ENCODE measurements at regions not wholly inside any gene's neighbourhood (a gene's known extent, or its start where the extent isn't known, plus 50 kb on each side); places are given as distances from the start of the nearest gene placed in this dataset.
"Not testable (repeated sequence)": the region's sequence is repeated elsewhere in the genome, so short reads cannot be mapped to it uniquely, and the experiment has no call there.

- H3K27me3 ChIP-seq, result no peaks in the 10 kb centered on the region
- no peaks in the 10 kb centered on the region for H3K9me2 ChIP-seq (replicated peaks; ENCODE audit: insufficient read depth)
- no peak overlapping the region for H2AFZ ChIP-seq
- no peak overlapping the region for H3K4me3 ChIP-seq
- no peaks in the 10 kb centered on the region for H4K20me1 ChIP-seq (ENCODE audit: insufficient read depth, poor library complexity, severe bottlenecking)
- H3K36me3 ChIP-seq (replicated peaks; ENCODE audit: insufficient read depth, low read depth), result no peaks in the 10 kb centered on the region
- no peaks in the 10 kb centered on the region for H3K79me2 ChIP-seq
- no peak for TF ChIP-seq EZH2 (IDR thresholded peaks at IDR 0.05; ENCODE audit: borderline replicate concordance)
- TF ChIP-seq EZH2phosphoT487 (IDR thresholded peaks at IDR 0.05; ENCODE audit: low read depth, severe bottlenecking, unreplicated experiment), result no peak
- TF ChIP-seq CTCF (IDR thresholded peaks at IDR 0.05; ENCODE audit: poor library complexity), result no peak
- peaks cover 2% of the 10 kb centered on the region for H3K9me3 ChIP-seq (ENCODE audit: low read depth)
- WGBS (ENCODE audit: low lambda C conversion rate, missing lambda C conversion rate), result 7% methylated on average over 1 of the region's 1 CpG
- peak overlapping the region; percentile 94 for H3K27ac ChIP-seq
- H3K4me1 ChIP-seq (ENCODE audit: insufficient read depth), result peaks cover 29% of the 10 kb centered on the region
- peak overlapping the region; percentile 35 for H3K4me2 ChIP-seq
- DNase-seq (ENCODE audit: low spot score), result peak; percentile 76
Observed at GRCh38 chr4:128649575-128650205, 159.8 kb upstream of the JADE1 start.

GRCh38 chr4:128649161-128649560 is 160.3 kb upstream of the JADE1 start:
- no peak overlapping the region for H3K4me3 ChIP-seq
- H3K27ac ChIP-seq, result peak overlapping the region; percentile 94
- no peaks in the 10 kb centered on the region for H4K20me1 ChIP-seq (ENCODE audit: insufficient read depth, poor library complexity, severe bottlenecking)
- WGBS (ENCODE audit: low lambda C conversion rate, missing lambda C conversion rate), result 75% methylated on average over 1 of the region's 1 CpG
- H3K4me1 ChIP-seq (ENCODE audit: insufficient read depth), result peaks cover 26% of the 10 kb centered on the region
- DNase-seq (ENCODE audit: low spot score), result peak; percentile 39
- no peaks in the 10 kb centered on the region for H3K36me3 ChIP-seq (replicated peaks; ENCODE audit: insufficient read depth, low read depth)
- H3K9me2 ChIP-seq (replicated peaks; ENCODE audit: insufficient read depth), result no peaks in the 10 kb centered on the region
- no peaks in the 10 kb centered on the region for H3K9me3 ChIP-seq (ENCODE audit: low read depth)
- H2AFZ ChIP-seq, result no peak overlapping the region
- H3K27me3 ChIP-seq, result no peaks in the 10 kb centered on the region
- no peak for TF ChIP-seq EZH2 (IDR thresholded peaks at IDR 0.05; ENCODE audit: borderline replicate concordance)
- TF ChIP-seq CTCF (IDR thresholded peaks at IDR 0.05; ENCODE audit: poor library complexity), result no peak
- no peak for TF ChIP-seq EZH2phosphoT487 (IDR thresholded peaks at IDR 0.05; ENCODE audit: low read depth, severe bottlenecking, unreplicated experiment)
- H3K4me2 ChIP-seq, result peak overlapping the region; percentile 35
- no peaks in the 10 kb centered on the region for H3K79me2 ChIP-seq

- H3K9me2 ChIP-seq (replicated peaks; ENCODE audit: insufficient read depth), result no peaks in the 10 kb centered on the region
- peak overlapping the region; percentile 94 for H3K27ac ChIP-seq
- 97% methylated on average over 1 of the region's 1 CpG for WGBS (ENCODE audit: low lambda C conversion rate, missing lambda C conversion rate)
- no peak overlapping the region for H3K4me3 ChIP-seq
- peaks cover 19% of the 10 kb centered on the region for H3K4me1 ChIP-seq (ENCODE audit: insufficient read depth)
- TF ChIP-seq CTCF (IDR thresholded peaks at IDR 0.05; ENCODE audit: poor library complexity), result no peak
- no peak for TF ChIP-seq EZH2phosphoT487 (IDR thresholded peaks at IDR 0.05; ENCODE audit: low read depth, severe bottlenecking, unreplicated experiment)
- H3K4me2 ChIP-seq, result no peak overlapping the region
- DNase-seq (ENCODE audit: low spot score), result no peak
- H3K79me2 ChIP-seq, result no peaks in the 10 kb centered on the region
- no peaks in the 10 kb centered on the region for H3K9me3 ChIP-seq (ENCODE audit: low read depth)
- no peak overlapping the region for H2AFZ ChIP-seq
- H4K20me1 ChIP-seq (ENCODE audit: insufficient read depth, poor library complexity, severe bottlenecking), result no peaks in the 10 kb centered on the region
- H3K36me3 ChIP-seq (replicated peaks; ENCODE audit: insufficient read depth, low read depth), result no peaks in the 10 kb centered on the region
- no peaks in the 10 kb centered on the region for H3K27me3 ChIP-seq
Observed at GRCh38 chr4:128648021-128648420, 161.5 kb upstream of the JADE1 start.

DNA sequence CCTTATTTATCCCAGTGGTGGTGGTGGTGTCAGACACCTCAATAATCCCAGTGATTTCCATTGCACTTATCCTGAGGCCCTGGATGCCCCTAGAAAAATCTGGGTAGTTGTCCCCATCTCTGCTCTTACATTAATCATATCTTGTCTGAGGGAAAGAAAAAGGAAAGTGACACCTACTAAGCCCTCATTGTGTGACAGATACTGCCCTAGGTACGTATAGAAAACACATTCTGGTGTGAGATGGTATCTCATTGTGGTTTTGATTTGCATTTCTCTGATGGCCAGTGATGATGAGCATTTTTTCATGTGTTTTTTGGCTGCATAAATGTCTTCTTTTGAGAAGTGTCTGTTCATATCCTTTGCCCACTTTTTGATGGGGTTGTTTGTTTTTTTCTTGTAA is 162.6 kb upstream of the JADE1 start:
- H2AFZ ChIP-seq; DNase-seq (ENCODE audit: low spot score); H4K20me1 ChIP-seq (ENCODE audit: insufficient read depth, poor library complexity, severe bottlenecking); H3K9me3 ChIP-seq (ENCODE audit: low read depth); H3K27me3 ChIP-seq; H3K36me3 ChIP-seq (replicated peaks; ENCODE audit: insufficient read depth, low read depth); H3K9me2 ChIP-seq (replicated peaks; ENCODE audit: insufficient read depth); H3K4me2 ChIP-seq; H3K79me2 ChIP-seq; H3K4me3 ChIP-seq; H3K27ac ChIP-seq: not testable (repeated sequence)
- WGBS (ENCODE audit: low lambda C conversion rate, missing lambda C conversion rate), result 90% methylated on average over 1 of the region's 1 CpG
- peaks cover 14% of the 10 kb centered on the region for H3K4me1 ChIP-seq (ENCODE audit: insufficient read depth)

DNA sequence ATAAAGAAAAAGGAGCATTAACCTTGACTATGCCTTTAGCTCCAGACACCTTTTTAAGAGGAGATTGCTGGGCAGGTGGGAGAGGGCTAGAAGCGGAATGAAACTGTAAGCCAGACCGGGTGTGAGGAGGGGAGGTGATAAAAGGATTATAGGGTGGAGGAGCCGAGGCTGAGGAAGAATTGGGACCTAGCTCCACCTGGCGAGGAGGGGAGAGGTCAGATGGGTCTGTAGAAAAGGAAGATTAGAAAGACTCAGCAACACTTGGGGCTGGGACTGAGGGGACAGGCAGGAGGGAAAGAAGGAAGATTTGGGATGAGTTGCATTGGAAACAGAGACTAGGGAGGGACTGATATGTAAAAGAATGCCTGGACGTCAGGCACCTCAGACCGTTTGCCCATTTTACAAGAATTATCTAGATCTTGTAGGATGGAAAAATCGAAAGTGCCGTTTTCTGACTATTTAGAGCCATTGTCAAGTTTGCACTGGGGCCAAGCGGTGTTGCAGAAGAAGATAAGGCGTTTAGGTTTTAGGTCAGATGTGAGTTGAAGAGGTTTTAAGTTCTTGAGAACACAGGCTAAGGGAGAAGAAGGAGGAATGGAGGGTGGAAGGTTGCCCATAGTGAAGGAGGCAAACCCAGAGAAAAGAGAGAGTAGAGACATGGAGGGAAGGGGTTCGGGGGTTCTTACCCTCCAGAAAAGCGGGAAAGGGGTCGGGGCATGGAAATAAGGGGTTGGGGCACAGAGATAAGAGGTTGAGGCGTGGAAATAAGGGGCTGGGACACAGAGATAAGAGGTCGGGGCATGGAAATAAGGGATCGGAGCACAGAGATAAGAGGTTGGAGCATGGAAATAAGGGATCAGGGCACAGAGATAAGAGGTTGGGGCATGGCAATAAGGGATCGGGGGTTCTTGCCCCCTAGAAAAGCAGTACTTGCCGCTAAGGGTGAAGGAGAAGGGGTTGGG is 164.5 kb upstream of the JADE1 start:
- H3K4me3 ChIP-seq; H3K4me2 ChIP-seq; H3K9me3 ChIP-seq (ENCODE audit: low read depth); H3K27me3 ChIP-seq; H3K9me2 ChIP-seq (replicated peaks; ENCODE audit: insufficient read depth); H3K27ac ChIP-seq; H4K20me1 ChIP-seq (ENCODE audit: insufficient read depth, poor library complexity, severe bottlenecking); H2AFZ ChIP-seq; H3K36me3 ChIP-seq (replicated peaks; ENCODE audit: insufficient read depth, low read depth); DNase-seq (ENCODE audit: low spot score); H3K79me2 ChIP-seq: not testable (repeated sequence)
- WGBS (ENCODE audit: low lambda C conversion rate, missing lambda C conversion rate), result 73% methylated on average over 17 of the region's 18 CpGs
- H3K4me1 ChIP-seq (ENCODE audit: insufficient read depth), result peaks cover 17% of the 10 kb centered on the region

GRCh38 chr4:128644107-128644506 is 165.4 kb upstream of the JADE1 start:
- not testable (repeated sequence) for H3K4me3 ChIP-seq; H3K4me2 ChIP-seq; DNase-seq (ENCODE audit: low spot score); H3K79me2 ChIP-seq; H3K27ac ChIP-seq; H3K27me3 ChIP-seq; H3K9me2 ChIP-seq (replicated peaks; ENCODE audit: insufficient read depth); H3K9me3 ChIP-seq (ENCODE audit: low read depth); H3K36me3 ChIP-seq (replicated peaks; ENCODE audit: insufficient read depth, low read depth); H2AFZ ChIP-seq; H4K20me1 ChIP-seq (ENCODE audit: insufficient read depth, poor library complexity, severe bottlenecking)
- WGBS (ENCODE audit: low lambda C conversion rate, missing lambda C conversion rate), result 67% methylated on average over 3 of the region's 3 CpGs
- peaks cover 19% of the 10 kb centered on the region for H3K4me1 ChIP-seq (ENCODE audit: insufficient read depth)

All from hepatocyte (in vitro differentiated cells).